CD4-positive, alpha-beta T cell treated with Interleukin-6 at 100 ng/mL for 8 hours (primary cell): ENCODE measurements at regions not wholly inside any gene's neighbourhood (a gene's known extent, or its start where the extent isn't known, plus 50 kb on each side); places are given as distances from the start of the nearest gene placed in this dataset.
A peak's percentile ranks its signal among the peaks of the same experiment; 100 is the strongest.

Experiments
- DNase-seq: peaks from one replicate; pipeline ENCODE4 v3.0.0-alpha.2; 2020; ENCODE audit warnings: mixed read lengths, low spot score

GRCh38 chr14:101706509-101707067 lies 54.9 kb upstream of the PPP2R5C start:
- no peak for DNase-seq

GRCh38 chr14:101707068-101707842 lies 54.3 kb upstream of the PPP2R5C start:
- DNase-seq: peak; percentile 84

- no peak for DNase-seq
These were observed 53.5 kb upstream of the PPP2R5C start for GRCh38 chr14:101707863-101708620.

- DNase-seq: no peak
These were observed 52.5 kb upstream of the PPP2R5C start for GRCh38 chr14:101708853-101709532.

- no peak for DNase-seq
These were observed 52.0 kb upstream of the PPP2R5C start for GRCh38 chr14:101709533-101709881.

GRCh38 chr14:101709962-101710931 lies 51.3 kb upstream of the PPP2R5C start:
- no peak for DNase-seq

GRCh38 chr14:101711041-101711856 lies 50.3 kb upstream of the PPP2R5C start:
- no peak for DNase-seq
